ENCODE measurements at regions not wholly inside any gene's neighbourhood (a gene's known extent, or its start where the extent isn't known, plus 50 kb on each side); places are given as distances from the start of the nearest gene placed in this dataset.

GRCh38 chrX:9196961-9197640 is 163.2 kb upstream of the FAM9B start:
- H3K9me3 ChIP-seq, result no peaks in the 10 kb centered on the region
- WGBS, 2 donors, result 60 to 68% methylated on average over 6 of the region's 6 CpGs
- DNase-seq (no peak), ATAC-seq (no peak)
- no peaks in the 10 kb centered on the region for H3K27me3 ChIP-seq
- H3K4me1 ChIP-seq, result no peaks in the 10 kb centered on the region
- TF ChIP-seq POLR2A (IDR thresholded peaks at IDR 0.05), result no peak
- TF ChIP-seq CTCF (IDR thresholded peaks at IDR 0.05), result no peak
- no peak overlapping the region for H3K4me3 ChIP-seq
- no peak overlapping the region for H3K27ac ChIP-seq
- intact Hi-C loops (cut with DNase I), result no loop called here
- no peaks in the 10 kb centered on the region for H3K36me3 ChIP-seq (replicated peaks in 1 of 2; ENCODE audit: insufficient read depth in 1 of 2, low read depth in 2 of 2)

GRCh38 chrX:9204560-9204959 is 170.6 kb upstream of the FAM9B start:
- H3K27ac ChIP-seq, result no peak overlapping the region
- DNase-seq (no peak), ATAC-seq (no peak)
- 43 to 49% methylated on average over 4 of the region's 4 CpGs for WGBS, 2 donors
- TF ChIP-seq POLR2A (IDR thresholded peaks at IDR 0.05) (no peak), CTCF (IDR thresholded peaks at IDR 0.05) (no peak)
- H3K36me3 ChIP-seq (replicated peaks in 1 of 2; ENCODE audit: insufficient read depth in 1 of 2, low read depth in 2 of 2), result no peaks in the 10 kb centered on the region
- intact Hi-C loops (cut with DNase I), result no loop called here
- H3K4me3 ChIP-seq, result no peak overlapping the region
- H3K9me3 ChIP-seq, result no peaks in the 10 kb centered on the region
- H3K4me1 ChIP-seq, result no peaks in the 10 kb centered on the region
- no peaks in the 10 kb centered on the region for H3K27me3 ChIP-seq

- TF ChIP-seq POLR2A (IDR thresholded peaks at IDR 0.05) (no peak), CTCF (IDR thresholded peaks at IDR 0.05) (no peak)
- H3K9me3 ChIP-seq, result no peaks in the 10 kb centered on the region
- no peaks in the 10 kb centered on the region for H3K27me3 ChIP-seq
- no peak for ATAC-seq
- intact Hi-C loops (cut with DNase I), result no loop called here
- DNase-seq, result no peak
- H3K27ac ChIP-seq, result no peak overlapping the region
- 53 to 56% methylated on average over 6 to 8 of the region's 8 CpGs for WGBS, 2 donors
- no peaks in the 10 kb centered on the region for H3K36me3 ChIP-seq (replicated peaks in 1 of 2; ENCODE audit: insufficient read depth in 1 of 2, low read depth in 2 of 2)
- no peaks in the 10 kb centered on the region for H3K4me1 ChIP-seq
- no peak overlapping the region for H3K4me3 ChIP-seq
Observed at GRCh38 chrX:9205599-9206223, 171.8 kb upstream of the FAM9B start.

- no peak overlapping the region for H3K4me3 ChIP-seq
- no peaks in the 10 kb centered on the region for H3K4me1 ChIP-seq
- TF ChIP-seq CTCF (IDR thresholded peaks at IDR 0.05), result no peak
- no peak for TF ChIP-seq POLR2A (IDR thresholded peaks at IDR 0.05)
- ATAC-seq (no peak), DNase-seq (peak in 1 of 4 donors; percentile 5)
- intact Hi-C loops (cut with DNase I), result no loop called here
- WGBS, 2 donors, result 13 to 31% methylated on average over 12 of the region's 12 CpGs
- H3K27ac ChIP-seq, result no peak overlapping the region
- no peaks in the 10 kb centered on the region for H3K27me3 ChIP-seq
- no peaks in the 10 kb centered on the region for H3K9me3 ChIP-seq
- H3K36me3 ChIP-seq (replicated peaks in 1 of 2; ENCODE audit: insufficient read depth in 1 of 2, low read depth in 2 of 2), result no peaks in the 10 kb centered on the region
Observed at GRCh38 chrX:9207142-9207541, 173.2 kb upstream of the FAM9B start.

- Histone ChIP-seq H3K4me3 (no peak overlapping the region), H3K27me3 (no peaks in the 10 kb centered on the region), H3K9me3 (no peaks in the 10 kb centered on the region), H3K27ac (no peak overlapping the region), H3K4me1 (no peaks in the 10 kb centered on the region), H3K36me3 (replicated peaks in 1 of 2; ENCODE audit: insufficient read depth in 1 of 2, low read depth in 2 of 2) (no peaks in the 10 kb centered on the region)
- 87 to 90% methylated on average over 3 to 7 of the region's 7 CpGs for WGBS, 2 donors
- ATAC-seq (no peak), DNase-seq (no peak)
- intact Hi-C loops (cut with DNase I), result no loop called here
- TF ChIP-seq POLR2A (IDR thresholded peaks at IDR 0.05) (no peak), CTCF (IDR thresholded peaks at IDR 0.05) (no peak)
Observed at GRCh38 chrX:9211269-9211668, 177.3 kb upstream of the FAM9B start.

Measured in body of pancreas (tissue), 4 donors.